Dendritic cell treated with granulocyte-macrophage colony-stimulating factor and Interleukin-4, amounts not matched to agents 40 ng/mL and 50 ng/mL, for 4 days (primary cell): ENCODE measurements at regions not wholly inside any gene's neighbourhood (a gene's known extent, or its start where the extent isn't known, plus 50 kb on each side); places are given as distances from the start of the nearest gene placed in this dataset.

Source experiments
- H3K27ac Mint-ChIP-seq: one replicate; pipeline ENCODE4 v1.8.0; 2022; ENCODE audit warnings: mild to moderate bottlenecking, mixed read lengths
- H3K27me3 Mint-ChIP-seq: one replicate; pipeline ENCODE4 v1.8.0; 2022; ENCODE audit warnings: mild to moderate bottlenecking, mixed read lengths
- H3K36me3 Mint-ChIP-seq: one replicate; pipeline ENCODE4 v1.8.0; 2022; ENCODE audit warnings: low read depth, mixed read lengths
- H3K4me1 Mint-ChIP-seq: one replicate; pipeline ENCODE4 v1.8.0; 2022; ENCODE audit warnings: low read depth, mixed read lengths
- H3K4me3 Mint-ChIP-seq: one replicate; pipeline ENCODE4 v1.8.0; 2022; ENCODE audit warnings: mild to moderate bottlenecking, moderate library complexity, mixed read lengths
- H3K9me3 Mint-ChIP-seq: one replicate; pipeline ENCODE4 v1.8.0; 2022; ENCODE audit warnings: mixed read lengths
- intact Hi-C: fragments of 100-400 bp; cut with micrococcal nuclease; formaldehyde crosslinking; loops from one replicate; pipeline ENCODE4 v1.15.0; 2022

DNA sequence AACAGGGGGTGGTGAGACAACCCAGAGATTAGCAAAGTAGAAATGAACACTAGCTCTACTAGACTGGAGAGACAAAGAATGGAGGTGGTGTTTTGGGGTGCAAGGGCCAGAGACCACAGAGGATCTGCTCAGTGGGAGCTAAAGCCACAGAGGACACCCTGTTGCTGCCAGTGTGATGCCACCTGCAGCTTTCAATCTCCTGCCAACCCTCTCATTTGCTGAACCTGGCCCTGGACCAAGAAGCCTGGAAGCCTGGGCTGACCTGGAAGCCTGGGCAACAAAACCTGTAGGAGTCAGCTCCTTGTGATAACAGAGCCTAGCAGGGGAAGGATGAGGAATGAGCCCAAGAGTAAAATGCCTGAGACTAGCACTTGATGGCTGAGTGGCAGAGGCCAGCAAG is 81.1 kb upstream of the ADO start:
- Mint-ChIP-seq H3K36me3 (no peaks in the 10 kb centered on the region), H3K4me1 (peaks cover 31% of the 10 kb centered on the region), H3K4me3 (no peak overlapping the region), H3K27me3 (peaks cover 4% of the 10 kb centered on the region), H3K9me3 (no peaks in the 10 kb centered on the region), H3K27ac (no peak overlapping the region)
- intact Hi-C loops = no loop called here

DNA sequence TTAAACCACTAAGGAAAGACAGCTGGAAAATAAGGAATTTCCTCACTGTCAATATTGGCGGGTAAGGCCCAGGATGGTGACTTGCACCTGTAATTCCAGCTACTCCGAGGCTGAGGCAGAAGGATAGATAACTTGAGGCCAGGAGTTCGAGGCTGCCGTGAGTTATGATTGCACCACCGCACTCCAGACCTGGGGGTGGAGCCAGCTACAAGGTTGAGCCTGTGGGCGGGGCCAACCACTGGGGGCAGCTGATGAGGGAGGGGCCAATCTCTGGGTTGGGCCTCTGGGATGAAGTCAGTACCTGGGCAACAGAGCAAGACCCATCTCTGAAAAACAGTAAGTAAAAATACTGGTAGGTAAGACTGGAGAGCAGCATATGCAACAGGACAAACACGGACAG is 80.1 kb upstream of the ADO start:
- H3K27me3 Mint-ChIP-seq = peaks cover 4% of the 10 kb centered on the region
- H3K27ac Mint-ChIP-seq = no peak overlapping the region
- no peak overlapping the region for H3K4me3 Mint-ChIP-seq
- intact Hi-C loops = no loop called here
- H3K4me1 Mint-ChIP-seq = peaks cover 40% of the 10 kb centered on the region
- H3K36me3 Mint-ChIP-seq = no peaks in the 10 kb centered on the region
- no peaks in the 10 kb centered on the region for H3K9me3 Mint-ChIP-seq

DNA sequence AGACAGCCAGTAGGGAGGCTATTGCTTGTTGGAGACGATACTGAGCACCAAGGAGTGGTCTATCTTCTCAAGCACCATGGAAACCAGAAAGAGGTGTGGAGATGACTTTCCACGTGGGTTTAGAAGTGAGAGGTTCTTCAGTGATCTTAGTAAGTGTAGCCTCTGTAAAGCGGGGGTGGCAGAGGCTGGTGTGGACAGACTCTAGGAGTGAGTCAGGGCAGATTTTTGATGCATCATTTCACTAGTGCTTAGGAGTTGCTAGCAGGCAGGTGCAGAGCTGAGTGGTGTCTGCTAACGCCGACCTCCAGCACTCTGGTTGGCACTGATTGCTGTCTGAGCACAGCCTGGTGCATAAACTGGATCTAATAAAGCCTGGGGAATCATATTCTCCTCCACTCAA is 78.4 kb upstream of the ADO start:
- no peaks in the 10 kb centered on the region for H3K9me3 Mint-ChIP-seq
- H3K27ac Mint-ChIP-seq = no peak overlapping the region
- peaks cover 4% of the 10 kb centered on the region for H3K27me3 Mint-ChIP-seq
- H3K36me3 Mint-ChIP-seq = no peaks in the 10 kb centered on the region
- H3K4me1 Mint-ChIP-seq = peaks cover 40% of the 10 kb centered on the region
- intact Hi-C loops = no loop called here
- H3K4me3 Mint-ChIP-seq = no peak overlapping the region

DNA sequence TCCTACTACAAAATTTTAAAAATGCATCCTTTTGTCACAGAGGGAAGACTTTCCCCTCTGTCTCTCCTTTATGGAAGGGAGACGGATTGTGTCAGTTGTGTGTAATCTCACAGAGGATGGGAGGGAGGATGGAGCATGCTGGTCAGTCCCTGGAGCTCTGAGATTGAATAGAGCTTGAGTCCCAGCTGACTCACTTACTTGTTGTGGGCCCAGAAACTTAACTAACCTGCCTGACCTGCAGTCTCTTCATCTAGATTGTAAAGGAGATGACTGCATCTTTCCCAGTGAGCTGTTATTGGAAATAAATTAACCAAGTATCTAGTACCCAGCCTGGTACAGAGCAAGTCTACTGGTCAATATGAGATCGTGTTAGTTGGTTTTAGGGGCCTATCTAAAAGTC is 77.9 kb upstream of the ADO start:
- H3K4me1 Mint-ChIP-seq = peaks cover 40% of the 10 kb centered on the region
- peaks cover 4% of the 10 kb centered on the region for H3K27me3 Mint-ChIP-seq
- no peaks in the 10 kb centered on the region for H3K36me3 Mint-ChIP-seq
- no peaks in the 10 kb centered on the region for H3K9me3 Mint-ChIP-seq
- intact Hi-C loops = no loop called here
- H3K4me3 Mint-ChIP-seq = no peak overlapping the region
- H3K27ac Mint-ChIP-seq = no peak overlapping the region

DNA sequence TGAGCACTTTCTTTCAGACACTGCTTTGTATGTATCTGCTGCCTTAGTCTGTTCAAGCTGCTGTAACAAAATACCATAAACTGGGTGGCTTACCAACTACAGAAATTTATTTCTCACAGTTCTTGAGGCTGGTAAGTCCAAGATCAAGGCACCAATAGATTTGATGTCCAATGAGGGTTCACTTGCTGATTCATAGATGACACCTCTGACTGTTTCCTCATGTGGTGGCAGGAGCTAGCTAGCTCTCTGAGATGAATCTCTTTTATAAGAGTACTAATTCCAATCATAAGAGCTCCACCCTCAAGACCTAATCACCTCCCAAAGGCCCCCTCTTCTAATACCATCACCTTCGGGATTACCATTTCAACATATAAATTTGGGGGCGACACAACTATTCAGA is 76.6 kb upstream of the ADO start:
- Mint-ChIP-seq H3K4me3 (no peak overlapping the region), H3K9me3 (no peaks in the 10 kb centered on the region), H3K4me1 (peaks cover 40% of the 10 kb centered on the region), H3K36me3 (no peaks in the 10 kb centered on the region), H3K27ac (no peak overlapping the region), H3K27me3 (peaks cover 4% of the 10 kb centered on the region)
- intact Hi-C loops = no loop called here

DNA sequence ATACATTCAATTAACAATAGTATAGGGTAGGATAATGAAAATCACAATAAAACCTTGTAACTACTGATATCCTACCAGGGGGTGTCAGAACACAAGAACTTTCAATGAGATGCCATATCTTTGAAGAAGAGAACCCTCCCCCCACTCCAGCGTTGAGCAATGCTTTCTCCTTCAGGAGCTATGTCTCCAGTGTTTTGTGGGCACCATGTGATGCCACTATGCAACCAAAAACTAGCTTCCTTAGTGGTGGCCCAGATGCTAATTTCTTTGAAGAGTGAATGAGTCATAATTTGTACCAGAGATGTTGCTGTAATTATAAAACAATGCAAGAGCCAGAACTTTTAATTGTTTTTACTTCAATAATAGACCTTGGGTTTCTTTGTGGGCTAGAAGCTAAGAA is 76.0 kb upstream of the ADO start:
- intact Hi-C loops = no loop called here

DNA sequence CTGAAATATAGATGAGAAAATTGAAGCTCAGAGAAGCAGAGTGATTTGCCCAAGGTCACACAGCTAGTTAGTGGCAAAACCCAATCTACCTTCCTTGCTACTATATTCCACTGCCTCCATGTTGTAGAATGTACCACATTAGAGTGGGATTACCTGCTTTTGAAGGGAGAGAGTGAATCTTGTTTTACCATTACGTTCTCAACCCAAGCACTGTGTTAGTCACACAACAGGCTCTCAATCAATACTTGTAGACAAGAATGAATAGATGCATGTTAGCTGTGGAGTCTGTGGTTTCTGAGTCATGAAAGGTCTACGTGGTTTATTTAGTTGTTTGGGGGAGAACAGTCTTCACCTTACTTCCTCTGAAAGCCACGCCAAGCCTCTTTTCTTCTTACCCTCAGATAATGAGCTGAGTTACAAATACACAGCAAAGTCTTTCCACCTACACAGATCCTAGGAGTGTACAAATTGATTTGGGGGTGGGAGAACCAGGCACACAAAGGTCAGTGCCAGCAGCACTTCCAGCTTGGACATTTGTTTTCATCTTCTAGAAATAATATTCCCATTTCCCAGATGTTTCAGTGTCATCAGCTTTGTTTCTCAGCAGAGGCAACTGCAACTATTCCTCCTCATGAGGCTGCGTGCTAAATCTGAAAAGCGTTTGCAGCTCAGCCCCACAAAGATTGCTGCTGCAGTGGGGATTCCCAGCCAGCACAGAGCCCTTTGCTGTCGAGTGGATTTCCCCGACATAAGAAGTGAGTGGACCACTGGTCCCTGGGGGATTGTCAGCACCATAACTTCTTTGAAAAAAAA is 71.5 kb upstream of the ADO start:
- no peaks in the 10 kb centered on the region for H3K9me3 Mint-ChIP-seq
- H3K27ac Mint-ChIP-seq = no peak overlapping the region
- H3K27me3 Mint-ChIP-seq = no peaks in the 10 kb centered on the region
- no peaks in the 10 kb centered on the region for H3K36me3 Mint-ChIP-seq
- H3K4me1 Mint-ChIP-seq = peaks cover 12% of the 10 kb centered on the region
- no peak overlapping the region for H3K4me3 Mint-ChIP-seq
- intact Hi-C loops = no loop called here

More for the DNA sequence above, 76.0 kb upstream of the ADO start:
- Mint-ChIP-seq H3K9me3 (no peaks in the 10 kb centered on the region), H3K36me3 (no peaks in the 10 kb centered on the region), H3K4me3 (no peak overlapping the region), H3K4me1 (peaks cover 40% of the 10 kb centered on the region), H3K27me3 (peaks cover 4% of the 10 kb centered on the region), H3K27ac (no peak overlapping the region)

DNA sequence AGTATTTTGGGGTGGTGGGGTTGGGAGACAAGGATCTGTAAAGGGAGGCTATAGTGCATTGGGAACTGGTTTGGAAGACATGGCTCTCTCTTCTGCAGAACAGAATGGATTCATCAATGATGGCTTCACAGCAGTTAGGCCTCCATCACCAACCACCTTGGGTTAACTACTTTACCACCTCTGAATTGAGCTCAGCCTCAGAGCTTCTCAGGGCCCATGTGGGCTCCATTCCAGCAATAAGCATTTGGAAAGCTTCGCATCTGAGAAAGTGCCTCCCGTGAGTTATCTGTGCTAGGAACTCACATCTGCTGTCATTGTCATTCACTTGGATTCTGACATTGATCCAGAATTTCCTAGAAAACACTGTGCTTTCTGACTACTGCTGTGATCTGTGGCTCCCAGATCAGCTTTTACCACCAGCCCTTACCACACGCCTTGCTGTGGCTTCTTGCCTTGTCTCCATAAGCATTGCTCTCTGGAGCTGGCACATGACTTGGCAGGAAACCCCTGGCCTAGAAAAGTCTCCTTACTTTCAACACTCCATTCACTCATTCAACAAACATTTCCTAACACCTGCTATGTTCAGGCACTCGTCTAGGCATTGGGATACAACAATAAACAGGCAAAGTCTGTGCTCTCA is 70.7 kb upstream of the ADO start:
- no peaks in the 10 kb centered on the region for H3K27me3 Mint-ChIP-seq
- H3K9me3 Mint-ChIP-seq = no peaks in the 10 kb centered on the region
- H3K27ac Mint-ChIP-seq = no peak overlapping the region
- H3K36me3 Mint-ChIP-seq = no peaks in the 10 kb centered on the region
- intact Hi-C loops = no loop called here
- H3K4me1 Mint-ChIP-seq = peaks cover 5% of the 10 kb centered on the region
- H3K4me3 Mint-ChIP-seq = no peak overlapping the region

DNA sequence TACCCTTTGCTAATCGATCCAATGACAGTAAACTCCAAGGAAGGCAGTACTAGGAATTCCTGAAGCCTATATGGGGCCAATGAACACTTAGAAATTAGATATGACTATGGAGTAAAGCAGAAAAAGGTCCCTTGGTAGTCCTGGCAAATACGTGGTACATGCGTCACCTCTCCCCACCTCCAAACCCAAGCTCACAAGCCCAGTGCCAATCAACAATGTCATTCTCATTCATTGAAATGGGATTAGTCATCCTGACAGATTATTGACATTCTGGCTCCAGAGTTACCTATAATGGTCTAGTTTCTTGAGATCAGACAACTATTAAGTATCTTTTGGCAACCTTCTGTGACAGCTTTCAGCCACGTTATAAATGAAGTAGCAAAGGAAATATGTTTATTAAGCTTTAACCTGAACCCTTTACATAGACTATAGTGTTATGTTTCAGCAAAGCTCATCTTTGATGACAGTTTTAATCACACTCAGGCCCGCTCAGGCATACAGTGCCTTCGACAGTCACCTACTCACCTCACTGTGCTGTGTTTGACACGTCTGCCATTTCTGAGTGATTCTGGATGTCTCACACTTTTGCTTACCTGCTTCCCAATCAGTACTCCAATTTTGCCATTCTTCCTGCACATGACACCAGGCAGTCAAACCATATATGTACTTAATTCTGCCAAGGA is 69.6 kb upstream of the ADO start:
- intact Hi-C loops = no loop called here
- no peaks in the 10 kb centered on the region for H3K36me3 Mint-ChIP-seq
- no peak overlapping the region for H3K27ac Mint-ChIP-seq
- H3K4me3 Mint-ChIP-seq = no peak overlapping the region
- no peaks in the 10 kb centered on the region for H3K27me3 Mint-ChIP-seq
- no peaks in the 10 kb centered on the region for H3K4me1 Mint-ChIP-seq
- no peaks in the 10 kb centered on the region for H3K9me3 Mint-ChIP-seq

DNA sequence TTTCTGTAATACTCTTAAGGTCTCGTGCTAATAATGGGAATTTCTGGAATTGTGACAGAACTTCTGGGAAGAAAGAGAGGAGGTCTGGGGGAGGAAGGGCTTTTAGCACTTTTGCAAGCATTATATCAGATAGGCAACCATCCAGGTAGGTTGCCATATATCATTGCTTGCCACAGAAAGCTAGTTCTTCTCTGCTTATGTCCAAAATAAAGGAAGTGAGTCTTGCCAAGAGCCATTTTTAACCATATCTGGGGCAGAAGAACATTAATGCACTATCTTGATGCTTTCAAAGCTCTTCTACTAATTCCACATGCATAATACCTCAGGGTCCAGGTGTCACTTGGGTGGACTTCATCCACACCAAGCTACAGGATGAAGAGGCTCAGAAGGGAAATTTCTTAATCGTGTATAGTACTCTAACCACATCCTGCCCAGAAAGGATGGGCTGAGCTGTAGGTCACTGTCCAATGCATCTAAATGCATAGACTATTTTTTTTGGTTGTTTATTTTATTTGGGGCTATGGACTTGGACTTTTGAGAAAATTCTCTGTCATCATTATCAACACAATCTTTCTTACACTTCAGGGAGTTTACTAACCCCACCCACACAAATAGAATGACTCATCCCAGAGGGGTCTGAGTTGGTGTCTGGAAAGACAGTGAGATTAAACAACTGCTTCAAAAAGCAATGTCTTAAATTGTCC is 68.9 kb upstream of the ADO start:
- intact Hi-C loops = no loop called here
- Mint-ChIP-seq H3K4me3 (no peak overlapping the region), H3K9me3 (no peaks in the 10 kb centered on the region), H3K36me3 (no peaks in the 10 kb centered on the region), H3K27me3 (no peaks in the 10 kb centered on the region), H3K4me1 (no peaks in the 10 kb centered on the region), H3K27ac (no peak overlapping the region)

DNA sequence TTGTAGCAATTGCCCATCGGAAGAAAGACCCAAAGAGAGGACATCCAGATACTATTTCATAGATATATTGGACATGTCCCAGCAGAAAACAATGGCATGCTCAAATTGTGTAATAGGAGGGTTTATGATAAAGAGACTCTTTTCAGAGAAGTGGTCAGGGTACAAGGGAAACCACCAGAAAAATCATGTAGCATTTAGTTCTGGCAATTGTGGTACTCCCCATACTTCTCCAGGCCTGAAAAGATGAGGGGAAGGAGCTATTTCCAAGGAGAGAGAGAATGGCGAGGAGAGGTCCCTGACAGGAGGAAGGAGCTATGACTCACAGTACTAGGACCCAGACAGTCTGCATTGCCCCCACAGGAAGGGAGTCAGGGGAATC is 68.4 kb upstream of the ADO start:
- Mint-ChIP-seq H3K4me1 (peaks cover 2% of the 10 kb centered on the region), H3K27me3 (no peaks in the 10 kb centered on the region), H3K4me3 (no peak overlapping the region), H3K9me3 (no peaks in the 10 kb centered on the region), H3K27ac (no peak overlapping the region), H3K36me3 (no peaks in the 10 kb centered on the region)
- intact Hi-C loops = no loop called here

DNA sequence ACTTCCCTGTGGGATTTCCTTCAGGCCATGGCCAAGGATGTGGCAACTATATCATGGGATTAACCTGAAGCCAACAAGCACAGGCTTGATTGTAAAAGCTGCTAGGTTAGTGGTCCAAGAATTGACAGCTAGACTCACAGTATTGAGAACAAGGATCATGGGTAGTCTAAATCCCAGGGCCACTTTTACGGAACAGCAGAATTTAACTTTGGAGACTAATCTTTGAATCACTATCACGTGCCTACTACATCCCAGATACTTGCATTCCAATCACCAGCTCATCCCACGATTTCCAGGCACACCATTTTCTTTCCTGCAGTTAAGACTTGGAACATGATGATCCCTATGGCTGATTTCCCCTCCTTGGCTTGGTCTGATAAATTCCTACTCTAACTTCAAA is 65.6 kb upstream of the ADO start:
- no peaks in the 10 kb centered on the region for H3K27me3 Mint-ChIP-seq
- intact Hi-C loops = no loop called here
- H3K36me3 Mint-ChIP-seq = no peaks in the 10 kb centered on the region
- H3K4me3 Mint-ChIP-seq = no peak overlapping the region
- no peaks in the 10 kb centered on the region for H3K9me3 Mint-ChIP-seq
- H3K4me1 Mint-ChIP-seq = peaks cover 28% of the 10 kb centered on the region
- peak overlapping the region; percentile 53 for H3K27ac Mint-ChIP-seq

DNA sequence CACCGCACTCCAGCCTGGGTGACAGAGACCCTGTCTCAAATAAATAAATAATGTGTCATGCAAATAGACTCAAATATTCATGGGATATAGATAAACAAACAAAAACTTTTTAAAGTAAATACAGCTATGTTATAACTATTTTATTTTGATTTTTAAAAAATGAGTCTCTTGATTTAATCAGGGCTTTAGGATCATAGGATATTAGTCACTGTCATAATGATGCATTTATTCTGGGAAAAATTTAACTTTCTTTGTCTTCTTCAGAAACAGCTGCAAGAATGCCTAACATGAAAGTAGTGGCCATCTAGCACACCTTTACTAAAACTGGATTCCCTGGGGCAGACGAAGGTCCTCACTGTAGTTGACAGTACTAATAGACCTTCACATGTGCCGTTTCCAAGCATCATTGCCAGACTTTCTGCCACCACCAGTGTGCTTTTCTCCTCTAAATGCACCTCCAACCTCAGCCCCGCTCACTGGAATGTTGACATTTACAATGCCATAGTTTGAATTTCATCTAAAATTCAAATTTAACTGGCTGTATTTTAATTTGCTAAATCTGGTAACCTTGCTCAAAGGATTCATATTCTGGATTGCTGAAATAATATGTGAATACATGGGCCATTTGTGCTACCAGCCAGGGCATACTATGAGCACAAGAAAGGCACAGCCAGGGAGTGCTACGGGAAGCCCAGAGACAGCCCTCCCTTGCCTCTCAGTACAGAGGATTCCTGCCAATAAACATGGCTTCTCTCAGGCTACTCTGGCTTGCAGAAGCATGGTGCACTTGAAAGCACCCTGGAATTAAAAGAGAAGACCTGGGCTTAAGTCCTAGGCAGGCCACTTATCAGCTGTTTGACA is 63.4 kb upstream of the ADO start:
- intact Hi-C loops = loop anchor here (5.0 kb wide), 1 partner anchor 49 kb away; no protein-coding TSS in a partner anchor
- Mint-ChIP-seq H3K9me3 (no peaks in the 10 kb centered on the region), H3K27me3 (no peaks in the 10 kb centered on the region), H3K4me3 (no peak overlapping the region), H3K27ac (no peak overlapping the region), H3K4me1 (peaks cover 50% of the 10 kb centered on the region), H3K36me3 (no peaks in the 10 kb centered on the region)
